Kidney (tissue), 13 donors: ENCODE measurements at regions not wholly inside any gene's neighbourhood (a gene's known extent, or its start where the extent isn't known, plus 50 kb on each side); places are given as distances from the start of the nearest gene placed in this dataset.

ENCODE experiments used
- DNase-seq, 5 donors: peaks; one replicate each; pipeline ENCODE4 v3.0.0-alpha.2; 2013 to 2020
- FAIRE-seq: peaks from 2 replicates; lab custom pipeline; 2012; peaks lifted over from hg19 to GRCh38; lab: Jason Lieb, UNC
- H3K27ac ChIP-seq, 2 donors: one replicate each; pipeline ENCODE4 v1.7.0; 2013; ENCODE audit warnings: low read depth in 2 of 2, low read length in 2 of 2, inconsistent platforms in 1 of 2
- H3K27me3 ChIP-seq: one replicate; pipeline ENCODE4 v1.7.1; 2013; ENCODE audit warnings: low read length, inconsistent platforms; ENCODE audit not compliant: control insufficient read depth, insufficient read depth
- H3K36me3 ChIP-seq, 3 donors: one replicate each; pipeline versions ENCODE4 v1.7.0 to v1.7.1; 2013; ENCODE audit warnings: low read length in 3 of 3, control low read depth in 1 of 3, inconsistent platforms in 1 of 3; ENCODE audit not compliant: insufficient read depth in 3 of 3, control insufficient read depth in 2 of 3
- H3K4me1 ChIP-seq, 3 donors: one replicate each; pipeline versions ENCODE4 v1.7.0 to v1.7.1; 2013; ENCODE audit warnings: low read length in 3 of 3, inconsistent platforms in 1 of 3, low read depth in 1 of 3; ENCODE audit not compliant: control insufficient read depth in 2 of 3, insufficient read depth in 2 of 3
- H3K4me3 ChIP-seq, 3 donors: one replicate each; pipeline versions ENCODE4 v1.7.0 to v1.8.1; 2013; ENCODE audit warnings: low read length in 3 of 3, control low read depth in 1 of 3, inconsistent platforms in 1 of 3
- H3K9ac ChIP-seq, 3 donors: one replicate each; pipeline versions ENCODE4 v1.7.0 to v1.7.1; 2013; ENCODE audit warnings: low read length in 3 of 3, control low read depth in 1 of 3, inconsistent platforms in 1 of 3
- H3K9me3 ChIP-seq, 3 donors: one replicate each; pipeline versions ENCODE4 v1.7.0 to v1.7.1; 2013; ENCODE audit warnings: low read length in 3 of 3, control low read depth in 1 of 3, inconsistent platforms in 1 of 3; ENCODE audit not compliant: control insufficient read depth in 2 of 3, insufficient read depth in 1 of 3
- CTCF ChIP-seq: IDR thresholded peaks from 3 replicates; pipeline ENCODE4 v1.5.1; 2012; ENCODE audit warnings: mild to moderate bottlenecking, moderate library complexity, borderline replicate concordance; ENCODE audit not compliant: insufficient read depth; ENCODE audit errors: extremely low read depth
- intact Hi-C: fragments of 100-400 bp; cut with DNase I; formaldehyde crosslinking; loops from one replicate; pipeline ENCODE4 v1.11.1; 2022
- donor health status: control.
- donor health status: control.
- donor health status: control.
- donor health status: control.
- donor health status: control.
- donor health status: DM: yes; HTN: yes; CAD: no.
- donor health status: Normal renal cell carcinoma (clear cell type).

GRCh38 chr1:175801979-175802378, 58.6 kb upstream of the TNR start:
- no peaks in the 10 kb centered on the region for H3K4me1 ChIP-seq
- no peak overlapping the region for H3K27ac ChIP-seq
- H3K27me3 ChIP-seq = no peaks in the 10 kb centered on the region
- no peak for FAIRE-seq
- no peak overlapping the region for H3K9ac ChIP-seq
- intact Hi-C loops = no loop called here
- DNase-seq = no peak
- no peaks in the 10 kb centered on the region for H3K36me3 ChIP-seq
- H3K9me3 ChIP-seq = no peaks in the 10 kb centered on the region
- TF ChIP-seq CTCF = no peak
- H3K4me3 ChIP-seq = no peak overlapping the region

GRCh38 chr1:175797576-175797975, 54.2 kb upstream of the TNR start:
- DNase-seq (no peak), FAIRE-seq (no peak)
- no peak for TF ChIP-seq CTCF
- Histone ChIP-seq H3K36me3 (no peaks in the 10 kb centered on the region), H3K27me3 (no peaks in the 10 kb centered on the region), H3K4me1 (no peaks in the 10 kb centered on the region), H3K27ac (no peak overlapping the region), H3K9ac (no peak overlapping the region), H3K4me3 (no peak overlapping the region), H3K9me3 (no peaks in the 10 kb centered on the region)
- intact Hi-C loops = no loop called here

GRCh38 chr1:175794586-175794985, 51.2 kb upstream of the TNR start:
- H3K27me3 ChIP-seq = no peaks in the 10 kb centered on the region
- intact Hi-C loops = no loop called here
- no peak overlapping the region for H3K27ac ChIP-seq
- no peaks in the 10 kb centered on the region for H3K36me3 ChIP-seq
- TF ChIP-seq CTCF = no peak
- no peaks in the 10 kb centered on the region for H3K4me1 ChIP-seq
- H3K9ac ChIP-seq = no peak overlapping the region
- no peak for DNase-seq
- no peak for FAIRE-seq
- H3K4me3 ChIP-seq = no peak overlapping the region
- H3K9me3 ChIP-seq = no peaks in the 10 kb centered on the region

- Histone ChIP-seq H3K4me1 (no peaks in the 10 kb centered on the region), H3K27ac (no peak overlapping the region), H3K36me3 (no peaks in the 10 kb centered on the region), H3K9me3 (no peaks in the 10 kb centered on the region), H3K27me3 (no peaks in the 10 kb centered on the region), H3K9ac (no peak overlapping the region), H3K4me3 (no peak overlapping the region)
- FAIRE-seq (no peak), DNase-seq (no peak)
- intact Hi-C loops = no loop called here
- TF ChIP-seq CTCF = no peak
These were observed 50.2 kb upstream of the TNR start for GRCh38 chr1:175793617-175794016.
